Coronary artery (tissue), 2 donors: ENCODE measurements at regions not wholly inside any gene's neighbourhood (a gene's known extent, or its start where the extent isn't known, plus 50 kb on each side); places are given as distances from the start of the nearest gene placed in this dataset.

Experiments used
- DNase-seq: peaks from one replicate; pipeline ENCODE4 v3.0.0-alpha.2; 2017; ENCODE audit warnings: low spot score
- H3K27ac ChIP-seq, 2 donors: fragments of 200-600 bp; sonication (generic); one replicate each; pipeline ENCODE4 v1.5.1; 2016 to 2019
- H3K4me3 ChIP-seq: fragments of 200-600 bp; sonication (generic); 2 replicates; pipeline ENCODE4 v1.5.1; 2016; ENCODE audit warnings: mild to moderate bottlenecking, moderate library complexity
- CTCF ChIP-seq: fragments of 200-600 bp; sonication (generic); IDR thresholded peaks from one replicate; pipeline ENCODE4 v1.5.1; 2019; ENCODE audit warnings: antibody characterized with exemption

GRCh38 chr7:153396475-153396874, 636.9 kb downstream of the ACTR3B start:
- no peak overlapping the region for H3K4me3 ChIP-seq
- no peak for TF ChIP-seq CTCF
- H3K27ac ChIP-seq: no peak overlapping the region
- DNase-seq: no peak

DNA sequence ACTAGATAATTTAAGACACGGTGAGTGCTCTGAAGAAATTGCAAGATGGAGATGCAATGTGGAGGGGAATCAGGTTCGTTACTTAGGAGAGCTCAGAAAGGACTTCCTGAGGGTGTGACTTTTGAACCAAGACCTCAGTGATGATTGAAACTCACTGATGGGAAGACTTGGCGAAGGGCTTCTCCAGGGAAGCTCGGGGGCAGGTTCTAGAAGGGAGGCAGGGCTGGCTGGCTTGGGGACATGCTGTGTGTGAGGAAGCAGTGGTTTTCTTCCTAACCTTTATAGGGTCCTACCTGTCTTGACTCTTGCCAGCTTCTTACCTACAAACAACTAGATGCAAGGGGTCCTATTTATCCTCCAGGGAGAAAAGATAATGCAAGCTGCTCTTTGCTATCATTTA, 637.9 kb downstream of the ACTR3B start:
- no peak overlapping the region for H3K4me3 ChIP-seq
- no peak for DNase-seq
- no peak overlapping the region for H3K27ac ChIP-seq
- TF ChIP-seq CTCF: no peak

- DNase-seq: no peak
- no peak overlapping the region for H3K4me3 ChIP-seq
- no peak for TF ChIP-seq CTCF
- H3K27ac ChIP-seq: no peak overlapping the region
These were observed 638.4 kb downstream of the ACTR3B start for GRCh38 chr7:153397906-153398305.

DNA sequence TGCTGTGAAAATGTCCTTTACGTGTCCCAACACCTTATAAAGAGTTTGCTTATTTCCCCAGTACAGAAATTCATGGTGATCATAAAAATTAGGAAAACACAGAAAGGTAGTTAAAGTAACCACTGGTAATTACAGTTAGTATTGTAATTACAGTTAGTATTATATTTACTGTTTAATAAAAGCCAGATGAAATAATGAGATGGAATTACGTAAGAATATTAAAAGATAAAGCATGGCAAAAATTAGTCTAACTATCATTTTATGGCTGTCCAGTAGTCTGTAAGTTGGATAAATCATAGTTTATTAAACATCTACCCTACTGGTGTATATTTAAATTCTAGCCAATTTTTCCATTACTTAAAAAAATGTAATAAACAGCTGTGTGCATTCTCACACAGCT, 638.8 kb downstream of the ACTR3B start:
- no peak for TF ChIP-seq CTCF
- DNase-seq: no peak
- no peak overlapping the region for H3K27ac ChIP-seq
- H3K4me3 ChIP-seq: no peak overlapping the region

- no peak overlapping the region for H3K27ac ChIP-seq
- no peak overlapping the region for H3K4me3 ChIP-seq
- no peak for DNase-seq
- no peak for TF ChIP-seq CTCF
These were observed 639.4 kb downstream of the ACTR3B start for GRCh38 chr7:153398789-153399553.

DNA sequence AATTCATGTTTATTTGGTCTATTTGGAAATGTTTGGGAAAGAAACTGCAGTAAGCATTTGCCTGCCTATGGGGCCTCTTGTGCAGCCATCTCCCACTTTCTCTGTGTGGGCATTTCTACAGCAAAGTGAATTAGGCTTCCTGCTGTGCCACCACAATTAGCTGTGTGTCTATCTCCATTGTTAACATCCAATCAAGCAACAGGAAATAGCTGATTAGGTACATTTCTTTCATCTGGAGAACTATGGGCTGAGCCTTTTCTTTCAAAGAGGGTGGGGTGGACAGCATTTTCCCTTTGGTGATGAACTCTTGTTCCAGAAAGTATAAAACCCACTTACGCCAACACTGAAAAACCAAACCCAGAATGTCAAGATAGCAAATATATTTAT, 640.0 kb downstream of the ACTR3B start:
- no peak overlapping the region for H3K4me3 ChIP-seq
- no peak for DNase-seq
- TF ChIP-seq CTCF: no peak
- H3K27ac ChIP-seq: no peak overlapping the region

DNA sequence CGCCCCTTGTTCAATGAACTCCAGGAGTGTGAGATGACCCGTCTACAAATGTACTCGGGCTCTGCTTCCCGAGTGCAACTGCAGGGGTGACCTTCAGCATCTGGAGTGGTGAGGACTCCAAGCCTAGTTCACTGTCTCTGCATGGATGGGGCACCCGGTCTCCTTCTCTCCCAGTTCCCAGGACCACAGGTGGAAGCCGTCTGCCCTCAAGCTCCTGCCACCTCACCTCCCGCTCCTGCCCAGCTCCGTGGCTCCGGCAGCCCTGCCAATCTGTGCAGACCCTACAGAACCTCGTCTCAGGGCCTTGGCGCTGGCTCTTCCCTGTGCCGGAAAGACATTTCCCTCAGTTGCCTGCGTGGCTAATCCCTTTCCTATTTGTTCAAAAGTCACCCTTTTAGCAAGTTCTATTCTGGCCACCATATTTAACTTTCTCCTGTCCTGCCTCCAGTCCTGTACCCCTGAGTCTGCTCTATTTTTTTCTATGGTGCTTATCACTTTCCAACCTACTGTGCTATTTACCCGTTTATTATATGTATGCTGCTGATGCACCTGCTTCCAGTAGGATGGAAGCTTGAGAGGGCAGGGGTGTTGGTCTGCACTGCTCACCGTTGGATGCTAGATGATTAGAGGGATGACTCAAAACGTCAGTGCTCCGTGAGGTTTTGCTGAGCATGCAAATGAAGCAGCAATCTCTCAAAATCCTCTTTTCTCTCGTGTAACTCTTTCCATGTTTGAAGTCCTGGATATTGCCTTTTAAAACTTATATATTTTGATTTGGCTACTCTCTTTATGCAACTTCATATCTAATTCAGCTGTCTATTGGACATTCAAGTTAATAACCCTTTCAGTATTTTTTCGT, 641.4 kb downstream of the ACTR3B start:
- DNase-seq: no peak
- H3K4me3 ChIP-seq: no peak overlapping the region
- no peak overlapping the region for H3K27ac ChIP-seq
- no peak for TF ChIP-seq CTCF
